Breast epithelium (tissue), 3 donors: ENCODE measurements at regions not wholly inside any gene's neighbourhood (a gene's known extent, or its start where the extent isn't known, plus 50 kb on each side); places are given as distances from the start of the nearest gene placed in this dataset.

Experiments used
- POLR2A ChIP-seq: fragments of 450-650 bp; IDR thresholded peaks from one replicate; pipeline ENCODE4 v1.6.1; 2016; ENCODE audit warnings: antibody characterized with exemption, mild to moderate bottlenecking, moderate library complexity
- POLR2AphosphoS5 ChIP-seq, 3 donors: sonication (generic); formaldehyde crosslinking; IDR thresholded peaks; one replicate each; pipeline ENCODE4 v1.6.1; 2017; ENCODE audit warnings: antibody characterized with exemption in 3 of 3
- TF ChIP-seq, protein P1 (sequence below), 3 donors: fragments of 450-650 bp; IDR thresholded peaks; one replicate each; pipeline ENCODE4 v1.5.1; 2016 to 2017; ENCODE audit warnings: antibody characterized with exemption in 3 of 3, mild to moderate bottlenecking in 3 of 3, moderate library complexity in 3 of 3

DNA sequence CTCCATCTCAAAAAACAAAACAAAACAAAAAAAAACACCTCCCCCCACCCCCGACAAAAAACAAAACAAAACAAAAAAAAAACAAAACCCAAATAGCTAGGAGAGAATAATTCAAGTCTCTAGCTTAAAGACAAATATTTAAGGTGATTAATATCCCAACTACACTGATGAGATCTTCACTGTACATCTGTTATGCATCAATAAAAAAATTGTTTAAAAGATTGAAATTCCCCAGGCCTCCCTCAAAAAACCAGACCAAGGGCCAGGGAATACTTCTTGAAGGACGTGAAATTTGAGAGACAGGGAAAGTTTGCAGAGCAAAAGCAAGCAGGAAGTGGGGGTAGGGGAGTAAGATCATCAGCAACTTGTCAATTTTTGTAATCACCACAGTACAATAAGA lies 232.6 kb downstream of the REEP3 start:
- TF ChIP-seq, protein P1, sequence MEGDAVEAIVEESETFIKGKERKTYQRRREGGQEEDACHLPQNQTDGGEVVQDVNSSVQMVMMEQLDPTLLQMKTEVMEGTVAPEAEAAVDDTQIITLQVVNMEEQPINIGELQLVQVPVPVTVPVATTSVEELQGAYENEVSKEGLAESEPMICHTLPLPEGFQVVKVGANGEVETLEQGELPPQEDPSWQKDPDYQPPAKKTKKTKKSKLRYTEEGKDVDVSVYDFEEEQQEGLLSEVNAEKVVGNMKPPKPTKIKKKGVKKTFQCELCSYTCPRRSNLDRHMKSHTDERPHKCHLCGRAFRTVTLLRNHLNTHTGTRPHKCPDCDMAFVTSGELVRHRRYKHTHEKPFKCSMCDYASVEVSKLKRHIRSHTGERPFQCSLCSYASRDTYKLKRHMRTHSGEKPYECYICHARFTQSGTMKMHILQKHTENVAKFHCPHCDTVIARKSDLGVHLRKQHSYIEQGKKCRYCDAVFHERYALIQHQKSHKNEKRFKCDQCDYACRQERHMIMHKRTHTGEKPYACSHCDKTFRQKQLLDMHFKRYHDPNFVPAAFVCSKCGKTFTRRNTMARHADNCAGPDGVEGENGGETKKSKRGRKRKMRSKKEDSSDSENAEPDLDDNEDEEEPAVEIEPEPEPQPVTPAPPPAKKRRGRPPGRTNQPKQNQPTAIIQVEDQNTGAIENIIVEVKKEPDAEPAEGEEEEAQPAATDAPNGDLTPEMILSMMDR (IDR thresholded peaks at IDR 0.05), result no peak
- TF ChIP-seq POLR2A (no peak), POLR2AphosphoS5 (IDR thresholded peaks at IDR 0.05) (no peak)
